Endothelial cell of umbilical vein (primary cell): ENCODE measurements at regions not wholly inside any gene's neighbourhood (a gene's known extent, or its start where the extent isn't known, plus 50 kb on each side); places are given as distances from the start of the nearest gene placed in this dataset.

ENCODE experiments used
- CTCF ChIP-seq, 2 donors: IDR thresholded peaks; 1 replicate in 1 of 2; 2 replicates in 1 of 2; pipeline ENCODE4 v1.5.1; 2011; ENCODE audit warnings: low read length in 2 of 2, mild to moderate bottlenecking in 2 of 2, moderate library complexity in 2 of 2, control low read depth in 1 of 2, inconsistent platforms in 1 of 2, low read depth in 1 of 2; ENCODE audit not compliant: insufficient read depth in 1 of 2; ENCODE audit errors: extremely low read depth in 1 of 2
- EZH2 ChIP-seq: IDR thresholded peaks from 2 replicates; pipeline ENCODE4 v1.6.1; 2012; ENCODE audit warnings: borderline replicate concordance, low read depth, mild to moderate bottlenecking, moderate library complexity, low read length, inconsistent platforms; ENCODE audit not compliant: severe bottlenecking
- JUN ChIP-seq: IDR thresholded peaks from 2 replicates; pipeline ENCODE4 v1.6.1; 2011; ENCODE audit warnings: borderline replicate concordance, low read depth; ENCODE audit not compliant: insufficient read length, insufficient read depth
- MAX ChIP-seq: IDR thresholded peaks from 2 replicates; pipeline ENCODE4 v1.6.1; 2011; ENCODE audit not compliant: insufficient read depth, insufficient read length
- MYC ChIP-seq: IDR thresholded peaks from one replicate; pipeline ENCODE4 v1.6.1; 2011; ENCODE audit warnings: mild to moderate bottlenecking, low read depth, low read length
- POLR2A ChIP-seq: IDR thresholded peaks from 2 replicates; pipeline ENCODE4 v1.6.1; 2012; ENCODE audit warnings: low read depth, mild to moderate bottlenecking, control low read depth, low read length
- POLR2AphosphoS5 ChIP-seq: IDR thresholded peaks from 2 replicates; pipeline ENCODE4 v1.6.1; 2012; ENCODE audit warnings: low read depth, mild to moderate bottlenecking, control low read depth, low read length, moderate library complexity; ENCODE audit not compliant: insufficient read depth

GRCh38 chr1:215393476-215393875, 173.6 kb upstream of the KCTD3 start:
- no peak for TF ChIP-seq CTCF (IDR thresholded peaks at IDR 0.05; ENCODE audit: extremely low read depth in 1 of 2, insufficient read depth in 1 of 2, low read depth in 1 of 2, low read length in 2 of 2)
- TF ChIP-seq POLR2A: no peak
- TF ChIP-seq POLR2AphosphoS5: no peak
- TF ChIP-seq MYC: no peak
- TF ChIP-seq JUN: no peak
- TF ChIP-seq EZH2: no peak
- TF ChIP-seq MAX: no peak
